Smooth muscle cell (in vitro differentiated cells): ENCODE measurements at regions not wholly inside any gene's neighbourhood (a gene's known extent, or its start where the extent isn't known, plus 50 kb on each side); places are given as distances from the start of the nearest gene placed in this dataset.

Experiments
- DNase-seq: peaks from one replicate; lab custom pipeline; 2025; ENCODE audit not compliant: unreplicated experiment; lab: John Stamatoyannopoulos, UW
- H2AFZ ChIP-seq: fragments of 200-600 bp; sonication (generic); 2 replicates; pipeline ENCODE4 v1.6.0; 2016; ENCODE audit warnings: antibody characterized with exemption, low read depth, mild to moderate bottlenecking
- H3F3A ChIP-seq: fragments of 200-600 bp; sonication (generic); 2 replicates; pipeline ENCODE4 v1.6.0; 2017; ENCODE audit warnings: antibody characterized with exemption, low read depth
- H3K27ac ChIP-seq: fragments of 200-600 bp; sonication (generic); 2 replicates; pipeline ENCODE4 v1.5.1; 2016; ENCODE audit warnings: low read depth, mild to moderate bottlenecking
- H3K27me3 ChIP-seq: fragments of 200-600 bp; sonication (generic); 2 replicates; pipeline ENCODE4 v1.6.1; 2016; ENCODE audit warnings: low read depth, mild to moderate bottlenecking
- H3K36me3 ChIP-seq: fragments of 200-600 bp; sonication (generic); 2 replicates; pipeline ENCODE4 v1.5.1; 2016; ENCODE audit warnings: low read depth
- H3K4me1 ChIP-seq: fragments of 200-600 bp; sonication (generic); 2 replicates; pipeline ENCODE4 v1.5.1; 2016; ENCODE audit warnings: low read depth
- H3K4me2 ChIP-seq: fragments of 200-600 bp; sonication (generic); 2 replicates; pipeline ENCODE4 v1.6.0; 2016; ENCODE audit warnings: mild to moderate bottlenecking
- H3K4me3 ChIP-seq: fragments of 200-600 bp; sonication (generic); 2 replicates; pipeline ENCODE4 v1.5.1; 2016; ENCODE audit warnings: mild to moderate bottlenecking
- H3K79me2 ChIP-seq: fragments of 200-600 bp; sonication (generic); 2 replicates; pipeline ENCODE4 v1.6.0; 2016; ENCODE audit warnings: low read depth, mild to moderate bottlenecking
- H3K9ac ChIP-seq: fragments of 200-600 bp; sonication (generic); 2 replicates; pipeline ENCODE4 v1.6.0; 2016; ENCODE audit warnings: low read depth
- H3K9me3 ChIP-seq: fragments of 200-600 bp; sonication (generic); replicated peaks from 2 replicates; pipeline ENCODE4 v1.5.1; 2016; ENCODE audit warnings: low read depth
- H4K20me1 ChIP-seq: fragments of 200-600 bp; sonication (generic); 2 replicates; pipeline ENCODE4 v1.6.0; 2016; ENCODE audit warnings: low read depth
- CTCF ChIP-seq: fragments of 200-600 bp; sonication (generic); IDR thresholded peaks from 2 replicates; pipeline ENCODE4 v1.5.1; 2017; ENCODE audit warnings: borderline replicate concordance, mild to moderate bottlenecking, antibody characterized with exemption; ENCODE audit not compliant: insufficient read depth, poor library complexity, severe bottlenecking
- WGBS: methylation state at CpG from one replicate; pipeline ENCODE4 v1.1.7; 2016; ENCODE audit warnings: low lambda C conversion rate; 5-methylcytosine and 5-hydroxymethylcytosine counted together

- Histone ChIP-seq H3K9me3 (no peaks in the 10 kb centered on the region), H3K27ac (no peak overlapping the region), H3K27me3 (no peaks in the 10 kb centered on the region), H3K9ac (no peak overlapping the region), H3K4me2 (no peak overlapping the region), H3K79me2 (no peaks in the 10 kb centered on the region), H2AFZ (no peak overlapping the region), H3F3A (no peaks in the 10 kb centered on the region), H3K36me3 (no peaks in the 10 kb centered on the region), H4K20me1 (no peaks in the 10 kb centered on the region), H3K4me3 (no peak overlapping the region), H3K4me1 (peaks cover 6% of the 10 kb centered on the region)
- TF ChIP-seq CTCF = no peak
- WGBS = 92% methylated on average over 3 of the region's 3 CpGs
- no peak for DNase-seq
These were observed 73.7 kb downstream of the EVX1 start for GRCh38 chr7:27316311-27316710.

GRCh38 chr7:27324246-27324645 lies 81.6 kb downstream of the EVX1 start:
- Histone ChIP-seq H3K4me1 (no peaks in the 10 kb centered on the region), H4K20me1 (no peaks in the 10 kb centered on the region), H3K9ac (no peak overlapping the region), H3K79me2 (no peaks in the 10 kb centered on the region), H3F3A (no peaks in the 10 kb centered on the region), H2AFZ (no peak overlapping the region), H3K27me3 (no peaks in the 10 kb centered on the region), H3K9me3 (no peaks in the 10 kb centered on the region), H3K4me2 (no peak overlapping the region), H3K4me3 (no peak overlapping the region), H3K27ac (no peak overlapping the region), H3K36me3 (no peaks in the 10 kb centered on the region)
- no peak for DNase-seq
- no peak for TF ChIP-seq CTCF

GRCh38 chr7:27329909-27330308 lies 87.3 kb downstream of the EVX1 start:
- Histone ChIP-seq H3K79me2 (no peaks in the 10 kb centered on the region), H3K4me2 (no peak overlapping the region), H3K4me1 (no peaks in the 10 kb centered on the region), H3F3A (no peaks in the 10 kb centered on the region), H4K20me1 (no peaks in the 10 kb centered on the region), H3K9ac (no peak overlapping the region), H3K4me3 (no peak overlapping the region), H3K27ac (no peak overlapping the region), H3K27me3 (no peaks in the 10 kb centered on the region), H3K36me3 (no peaks in the 10 kb centered on the region), H2AFZ (no peak overlapping the region), H3K9me3 (no peaks in the 10 kb centered on the region)
- no peak for TF ChIP-seq CTCF
- no peak for DNase-seq
- WGBS = 70% methylated on average over 1 of the region's 1 CpG

- H3K27me3 ChIP-seq = no peaks in the 10 kb centered on the region
- H3K27ac ChIP-seq = no peak overlapping the region
- H3K79me2 ChIP-seq = no peaks in the 10 kb centered on the region
- no peak overlapping the region for H3K4me2 ChIP-seq
- no peak overlapping the region for H3K4me3 ChIP-seq
- peaks cover 9% of the 10 kb centered on the region for H3K4me1 ChIP-seq
- H3K9me3 ChIP-seq = no peaks in the 10 kb centered on the region
- H3F3A ChIP-seq = no peaks in the 10 kb centered on the region
- no peak overlapping the region for H2AFZ ChIP-seq
- H4K20me1 ChIP-seq = no peaks in the 10 kb centered on the region
- no peak for TF ChIP-seq CTCF
- no peak for DNase-seq
- WGBS = 75% methylated on average over 2 of the region's 2 CpGs
- no peaks in the 10 kb centered on the region for H3K36me3 ChIP-seq
- no peak overlapping the region for H3K9ac ChIP-seq
These were observed 96.9 kb downstream of the EVX1 start for GRCh38 chr7:27339478-27339877.
